Right lobe of liver (tissue), 6 donors: ENCODE measurements at regions not wholly inside any gene's neighbourhood (a gene's known extent, or its start where the extent isn't known, plus 50 kb on each side); places are given as distances from the start of the nearest gene placed in this dataset.
A peak's percentile ranks its signal among the peaks of the same experiment; 100 is the strongest.

Experiments
- ATAC-seq, 4 donors: fragments of 200-7000 bp; cut with Tn5 transposase; one replicate each; pipeline ENCODE4 v1.9.1; 2020; ENCODE audit warnings: mild to moderate bottlenecking in 4 of 4, moderate library complexity in 4 of 4
- DNase-seq, 3 donors: peaks; one replicate each; pipeline ENCODE4 v3.0.0-alpha.2; 2020
- H3K27ac ChIP-seq, 3 donors: fragments of 200-600 bp; one replicate each; pipeline ENCODE4 v1.8.0; 2022
- H3K27me3 ChIP-seq, 2 donors: fragments of 200-600 bp; one replicate each; pipeline ENCODE4 v1.8.0; 2022
- H3K36me3 ChIP-seq, 4 donors: fragments of 200-600 bp; sonication (generic) in 1 of 4; one replicate each; pipeline versions ENCODE4 v1.5.1 to v1.8.0; 2017 to 2022; ENCODE audit warnings: control low read depth in 1 of 4
- H3K4me1 ChIP-seq, 4 donors: fragments of 200-600 bp; sonication (generic) in 1 of 4; one replicate each; pipeline versions ENCODE4 v1.5.1 to v1.8.0; 2017 to 2022; ENCODE audit warnings: control low read depth in 1 of 4
- H3K4me3 ChIP-seq, 3 donors: fragments of 200-600 bp; one replicate each; pipeline ENCODE4 v1.8.0; 2022
- H3K9me3 ChIP-seq, 4 donors: fragments of 200-600 bp; sonication (generic) in 1 of 4; one replicate each; pipeline versions ENCODE4 v1.5.1 to v1.8.0; 2017 to 2022; ENCODE audit warnings: control low read depth in 1 of 4
- POLR2A ChIP-seq: fragments of 450-650 bp; IDR thresholded peaks from one replicate; pipeline ENCODE4 v1.6.1; 2017; ENCODE audit warnings: antibody characterized with exemption, mild to moderate bottlenecking
- WGBS: methylation state at CpG from one replicate; pipeline ENCODE4 v1.1.6; 2018; ENCODE audit warnings: low coverage, low lambda C conversion rate; ENCODE audit not compliant: insufficient coverage; ENCODE audit errors: missing lambda C conversion rate; 5-methylcytosine and 5-hydroxymethylcytosine counted together
- intact Hi-C, 2 donors: fragments of 100-400 bp; cut with DNase I; formaldehyde crosslinking; loops; one replicate each; pipeline versions ENCODE4 v1.11.2 to v1.14.1; 2022
- TF ChIP-seq, protein P1 (sequence below), 4 donors: fragments of 200-600 bp in 3 of 4; fragments of 450-650 bp in 1 of 4; IDR thresholded peaks; one replicate each; pipeline versions ENCODE4 v1.5.1 to v1.8.0; 2016 to 2022; ENCODE audit warnings: antibody characterized with exemption in 4 of 4, mild to moderate bottlenecking in 2 of 4
- donor health status: DM: no; HTN: yes; CAD: no.
- donor health status: DM: no; HTN: no; CAD: no.
- donor health status: DM: no; HTN: no; CAD: no.
- donor health status: DM: no; HTN: yes; CAD: no.
- donor health status: DM: no; HTN: yes; CAD: no.

DNA sequence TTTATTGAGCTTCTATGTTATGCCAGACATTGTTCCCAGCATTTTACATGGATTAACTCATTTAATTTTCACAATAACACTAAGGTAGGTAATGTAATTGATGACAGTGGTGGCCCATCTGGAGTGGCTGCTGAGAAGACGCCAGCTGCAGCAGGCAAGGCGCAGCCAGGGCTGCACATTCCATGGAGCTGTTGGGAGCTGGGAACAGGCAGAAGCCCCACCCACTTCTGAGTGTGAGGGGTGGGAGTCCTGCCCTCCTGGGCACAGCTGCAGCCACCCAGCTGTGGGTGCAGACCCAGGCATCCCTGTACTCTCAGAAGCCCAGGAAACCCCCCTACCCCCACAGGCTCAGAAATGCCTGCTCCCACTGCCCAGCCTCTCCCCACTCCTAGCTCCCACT, 183.3 kb downstream of the DEPDC1B start:
- no peak overlapping the region for H3K27ac ChIP-seq
- intact Hi-C loops: no loop called here
- no peak overlapping the region for H3K4me3 ChIP-seq
- no peaks in the 10 kb centered on the region for H3K36me3 ChIP-seq
- no peak for DNase-seq
- no peak for ATAC-seq
- no CpG with 5 or more reads among the region's 2 CpGs for WGBS
- H3K4me1 ChIP-seq: no peaks in the 10 kb centered on the region
- H3K9me3 ChIP-seq: no peaks in the 10 kb centered on the region
- H3K27me3 ChIP-seq: no peaks in the 10 kb centered on the region
- TF ChIP-seq, protein P1, sequence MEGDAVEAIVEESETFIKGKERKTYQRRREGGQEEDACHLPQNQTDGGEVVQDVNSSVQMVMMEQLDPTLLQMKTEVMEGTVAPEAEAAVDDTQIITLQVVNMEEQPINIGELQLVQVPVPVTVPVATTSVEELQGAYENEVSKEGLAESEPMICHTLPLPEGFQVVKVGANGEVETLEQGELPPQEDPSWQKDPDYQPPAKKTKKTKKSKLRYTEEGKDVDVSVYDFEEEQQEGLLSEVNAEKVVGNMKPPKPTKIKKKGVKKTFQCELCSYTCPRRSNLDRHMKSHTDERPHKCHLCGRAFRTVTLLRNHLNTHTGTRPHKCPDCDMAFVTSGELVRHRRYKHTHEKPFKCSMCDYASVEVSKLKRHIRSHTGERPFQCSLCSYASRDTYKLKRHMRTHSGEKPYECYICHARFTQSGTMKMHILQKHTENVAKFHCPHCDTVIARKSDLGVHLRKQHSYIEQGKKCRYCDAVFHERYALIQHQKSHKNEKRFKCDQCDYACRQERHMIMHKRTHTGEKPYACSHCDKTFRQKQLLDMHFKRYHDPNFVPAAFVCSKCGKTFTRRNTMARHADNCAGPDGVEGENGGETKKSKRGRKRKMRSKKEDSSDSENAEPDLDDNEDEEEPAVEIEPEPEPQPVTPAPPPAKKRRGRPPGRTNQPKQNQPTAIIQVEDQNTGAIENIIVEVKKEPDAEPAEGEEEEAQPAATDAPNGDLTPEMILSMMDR (IDR thresholded peaks at IDR 0.05): no peak
- TF ChIP-seq POLR2A: no peak

DNA sequence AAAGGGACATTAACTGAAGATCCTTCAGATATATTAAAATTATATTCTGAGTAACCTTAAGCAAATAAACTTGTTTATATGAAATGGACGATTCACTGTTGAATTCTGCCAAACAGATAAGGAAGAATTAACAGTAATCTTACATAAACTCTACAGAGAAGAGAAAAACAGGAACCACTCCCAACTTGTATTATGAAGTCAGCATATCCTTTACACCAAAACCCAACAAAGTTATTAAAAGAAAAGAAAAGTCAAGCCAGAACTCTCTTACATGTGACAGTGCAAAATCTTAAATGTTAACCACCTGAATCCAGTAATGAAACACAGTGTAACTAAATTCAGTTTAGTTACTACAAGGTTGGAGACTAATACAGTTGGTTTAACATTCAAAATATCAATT, 185.8 kb downstream of the DEPDC1B start:
- 22% methylated on average over 1 of the region's 1 CpG for WGBS
- no peak overlapping the region for H3K27ac ChIP-seq
- ATAC-seq: peak in 2 of 4 donors; percentile 18 to 53
- TF ChIP-seq, protein P1 (IDR thresholded peaks at IDR 0.05): no peak
- no peak for TF ChIP-seq POLR2A
- intact Hi-C loops: no loop called here
- DNase-seq: no peak
- H3K9me3 ChIP-seq: no peaks in the 10 kb centered on the region
- no peaks in the 10 kb centered on the region for H3K4me1 ChIP-seq
- H3K36me3 ChIP-seq: no peaks in the 10 kb centered on the region
- H3K4me3 ChIP-seq: no peak overlapping the region
- no peaks in the 10 kb centered on the region for H3K27me3 ChIP-seq

DNA sequence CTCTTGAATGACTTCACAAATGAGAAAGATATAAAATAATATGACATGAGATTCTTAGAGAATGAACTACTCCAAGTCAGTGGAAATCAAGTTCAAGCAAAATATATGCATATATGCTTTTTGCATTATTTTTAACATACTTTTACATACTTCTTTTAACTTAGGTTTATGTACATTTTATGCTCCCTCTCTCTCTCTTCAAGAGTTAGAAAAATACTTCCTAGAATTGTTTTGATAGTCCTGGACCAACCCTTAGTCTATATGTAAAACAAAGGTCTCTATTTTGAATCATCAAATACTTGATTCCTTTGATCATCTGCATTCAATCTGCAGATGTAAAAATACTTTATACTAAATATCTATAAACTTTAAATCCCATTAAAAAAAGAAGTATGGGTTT, 187.8 kb downstream of the DEPDC1B start:
- no peak for TF ChIP-seq POLR2A
- TF ChIP-seq, protein P1 (IDR thresholded peaks at IDR 0.05): no peak
- H3K27me3 ChIP-seq: no peaks in the 10 kb centered on the region
- no peak overlapping the region for H3K4me3 ChIP-seq
- H3K9me3 ChIP-seq: no peaks in the 10 kb centered on the region
- H3K36me3 ChIP-seq: no peaks in the 10 kb centered on the region
- ATAC-seq (no peak), DNase-seq (no peak)
- H3K4me1 ChIP-seq: no peaks in the 10 kb centered on the region
- H3K27ac ChIP-seq: no peak overlapping the region
- intact Hi-C loops: no loop called here

DNA sequence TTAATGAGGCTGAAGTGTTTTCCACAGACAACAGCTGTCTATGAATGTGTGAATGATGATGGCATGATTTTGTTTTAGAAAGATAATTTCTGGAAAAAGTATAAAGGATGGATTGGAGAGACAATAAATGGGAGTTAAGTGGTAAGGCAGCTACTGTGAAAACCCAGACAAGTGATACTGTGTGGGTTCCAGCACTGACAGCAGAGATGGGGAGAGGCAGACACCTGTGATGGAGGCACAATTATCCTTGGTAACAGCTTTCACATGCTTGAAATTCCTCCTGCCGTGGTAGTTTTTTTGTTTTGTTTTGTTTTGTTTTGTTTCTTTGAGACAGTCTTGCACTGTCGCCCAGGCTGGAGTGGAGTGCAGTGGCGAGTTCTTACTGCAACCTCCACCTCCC, 189.3 kb downstream of the DEPDC1B start:
- Histone ChIP-seq H3K4me3 (no peak overlapping the region), H3K27ac (no peak overlapping the region), H3K36me3 (no peaks in the 10 kb centered on the region), H3K4me1 (no peaks in the 10 kb centered on the region), H3K27me3 (no peaks in the 10 kb centered on the region), H3K9me3 (no peaks in the 10 kb centered on the region)
- DNase-seq (no peak), ATAC-seq (no peak)
- WGBS: 60% methylated on average over 3 of the region's 3 CpGs
- intact Hi-C loops: no loop called here
- TF ChIP-seq, protein P1 (IDR thresholded peaks at IDR 0.05): no peak

DNA sequence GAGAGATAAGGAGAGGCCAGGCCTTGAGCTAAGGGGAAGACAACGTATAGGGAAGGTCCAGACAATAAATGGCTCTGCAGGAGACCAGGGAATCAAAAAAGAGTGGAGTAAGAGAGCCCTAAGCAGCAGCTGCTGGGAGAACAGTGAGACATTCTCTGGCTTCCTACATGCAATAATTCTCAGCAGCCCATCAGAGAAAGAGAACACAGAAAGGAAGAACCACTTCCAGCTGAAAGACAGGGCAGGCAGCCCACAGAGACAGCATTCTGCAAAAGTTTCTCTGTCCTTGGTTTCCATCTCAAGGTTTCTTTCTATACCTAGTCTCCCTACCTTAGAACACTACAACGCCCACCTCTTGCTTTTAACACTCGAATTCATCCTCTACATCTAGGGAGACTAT, 189.9 kb downstream of the DEPDC1B start:
- Histone ChIP-seq H3K4me1 (no peaks in the 10 kb centered on the region), H3K9me3 (no peaks in the 10 kb centered on the region), H3K27ac (no peak overlapping the region), H3K27me3 (no peaks in the 10 kb centered on the region), H3K36me3 (no peaks in the 10 kb centered on the region), H3K4me3 (no peak overlapping the region)
- ATAC-seq (no peak), DNase-seq (no peak)
- intact Hi-C loops: no loop called here
- TF ChIP-seq, protein P1 (IDR thresholded peaks at IDR 0.05): no peak
- 53% methylated on average over 3 of the region's 3 CpGs for WGBS
